Activated CD8-positive, alpha-beta memory T cell treated with anti-CD3 and anti-CD28 coated beads for 4 hours (primary cell): ENCODE measurements at regions not wholly inside any gene's neighbourhood (a gene's known extent, or its start where the extent isn't known, plus 50 kb on each side); places are given as distances from the start of the nearest gene placed in this dataset.

Source experiments
- DNase-seq, 2 donors: peaks; one replicate each; pipeline ENCODE4 v3.0.0-alpha.2; 2020; ENCODE audit warnings: low read depth in 2 of 2

DNA sequence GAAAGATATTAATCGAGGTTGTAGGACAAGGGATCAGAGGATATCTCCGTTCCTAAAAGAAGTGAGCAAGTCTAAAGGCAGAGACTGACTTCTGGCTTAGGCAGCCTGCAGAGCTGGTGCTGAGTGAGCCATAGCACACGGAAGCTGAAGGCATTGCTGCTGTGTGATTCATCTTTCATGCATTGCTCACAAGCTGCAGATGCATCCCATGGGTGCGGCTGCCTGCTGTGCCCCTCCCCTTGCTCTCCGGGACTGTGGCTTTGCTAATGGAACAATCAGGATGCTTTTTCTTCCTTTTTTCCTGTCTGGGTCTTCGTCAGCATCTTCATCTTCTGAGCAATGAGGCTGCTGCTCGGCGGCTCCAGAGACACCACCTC, 341.4 kb downstream of the DIRAS2 start:
- no peak for DNase-seq

DNA sequence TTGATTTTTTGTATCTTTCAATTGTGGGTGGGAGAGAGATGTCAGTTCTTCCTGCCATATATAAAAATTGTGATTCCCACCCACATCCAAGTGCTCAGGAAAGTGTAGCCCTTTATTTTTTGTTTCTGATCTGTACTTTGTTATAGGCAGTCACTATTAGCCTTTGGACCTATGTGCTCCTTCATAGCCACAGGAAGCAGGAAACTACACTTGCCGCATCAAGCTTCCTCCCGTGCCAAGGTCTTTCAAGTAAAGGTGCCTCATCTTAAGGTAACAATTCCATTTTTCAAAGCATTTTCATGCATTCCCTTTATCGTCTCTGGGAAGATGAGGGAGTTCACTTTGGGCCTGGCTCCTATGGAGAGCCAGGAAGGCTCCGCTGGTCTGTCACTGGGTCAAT, 339.0 kb downstream of the DIRAS2 start:
- DNase-seq: no peak

DNA sequence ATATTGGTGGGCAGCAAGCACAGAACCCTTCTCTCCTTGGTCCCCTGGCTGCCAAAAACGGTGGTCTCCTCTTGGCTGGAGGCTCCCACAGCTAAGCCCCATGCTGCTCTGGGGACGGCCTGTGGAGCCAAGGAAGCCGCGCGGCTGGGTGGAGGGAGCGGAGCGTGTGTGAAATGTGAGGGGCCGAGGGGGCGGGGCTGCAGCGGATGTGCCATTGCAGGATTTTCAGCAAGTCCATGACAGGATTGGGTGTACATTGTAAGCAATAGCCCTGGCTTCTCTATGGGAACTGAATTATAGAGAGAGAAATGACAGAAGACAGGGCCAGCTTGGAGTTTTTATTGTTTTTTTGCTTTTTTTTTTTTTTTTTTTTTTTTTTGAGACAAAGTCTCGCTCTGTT, 336.5 kb downstream of the DIRAS2 start:
- no peak for DNase-seq

DNA sequence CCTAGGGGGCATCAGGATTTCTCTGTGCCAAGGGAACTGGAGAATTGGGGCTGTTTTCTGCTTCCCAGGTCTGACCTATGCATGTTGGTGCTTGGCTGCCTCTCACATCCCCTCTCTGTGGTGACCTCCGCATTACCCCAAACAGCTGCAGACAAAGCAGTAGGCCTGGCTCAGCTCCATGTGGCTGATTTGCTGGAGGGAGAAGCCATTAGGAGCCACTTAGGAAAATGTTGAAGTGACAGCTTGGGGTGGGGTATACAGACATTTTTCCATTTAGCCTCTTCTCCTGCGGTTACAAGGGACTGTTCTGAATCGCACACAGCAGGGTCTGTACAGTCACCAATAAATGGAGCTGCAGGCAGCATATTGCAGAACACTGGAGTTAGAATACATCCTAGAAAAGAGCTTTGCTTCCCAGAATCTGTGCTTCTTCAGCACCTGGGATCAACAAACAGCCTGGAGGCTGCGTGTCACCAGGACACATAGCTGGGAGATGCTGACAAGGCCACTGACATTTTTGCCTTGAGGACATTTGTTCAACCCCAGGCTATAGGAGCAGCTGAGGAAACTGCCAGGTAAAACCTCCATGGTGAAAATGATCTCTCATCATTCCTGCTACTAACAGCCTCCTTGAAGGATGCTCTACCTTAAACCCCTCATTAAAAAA, 335.3 kb downstream of the DIRAS2 start:
- DNase-seq: no peak

DNA sequence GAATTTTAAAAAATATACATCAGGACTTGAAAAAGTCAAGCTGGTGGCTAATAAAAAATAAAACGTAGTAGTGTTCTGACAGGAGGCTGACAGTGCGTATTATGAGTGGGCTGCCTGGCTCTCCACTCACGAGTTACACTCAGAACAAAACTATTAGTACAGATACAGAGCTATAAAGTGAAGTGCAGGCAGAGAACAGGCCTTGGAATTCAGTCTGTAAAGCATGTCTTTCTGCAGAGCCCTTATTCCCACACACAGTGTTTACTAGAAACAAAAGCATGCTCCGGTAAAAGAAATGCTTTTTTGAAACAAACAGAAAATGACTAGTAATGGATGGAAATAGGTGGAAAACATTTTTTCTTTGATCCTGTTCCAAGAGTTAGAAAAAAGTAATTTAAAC, 334.7 kb downstream of the DIRAS2 start:
- no peak for DNase-seq

DNA sequence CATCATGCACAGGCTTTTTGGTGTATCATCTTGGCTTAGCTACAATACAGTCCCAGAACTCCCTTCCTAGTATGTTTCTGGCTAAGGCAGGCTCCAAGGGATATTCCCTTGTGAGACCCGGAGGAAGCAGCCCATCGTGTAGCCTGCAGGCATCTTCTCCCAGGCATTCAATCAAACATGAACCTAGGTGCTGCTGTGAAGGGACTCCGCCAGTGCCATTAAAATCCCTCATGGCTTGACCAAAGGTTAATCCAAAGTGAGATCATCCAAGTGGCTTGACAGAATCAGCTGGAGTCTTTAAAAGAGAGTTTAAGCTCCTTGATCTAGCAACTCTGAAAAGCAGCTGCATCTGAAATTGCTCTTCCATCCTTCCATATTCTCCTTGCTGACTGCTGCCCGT, 333.9 kb downstream of the DIRAS2 start:
- DNase-seq: no peak

DNA sequence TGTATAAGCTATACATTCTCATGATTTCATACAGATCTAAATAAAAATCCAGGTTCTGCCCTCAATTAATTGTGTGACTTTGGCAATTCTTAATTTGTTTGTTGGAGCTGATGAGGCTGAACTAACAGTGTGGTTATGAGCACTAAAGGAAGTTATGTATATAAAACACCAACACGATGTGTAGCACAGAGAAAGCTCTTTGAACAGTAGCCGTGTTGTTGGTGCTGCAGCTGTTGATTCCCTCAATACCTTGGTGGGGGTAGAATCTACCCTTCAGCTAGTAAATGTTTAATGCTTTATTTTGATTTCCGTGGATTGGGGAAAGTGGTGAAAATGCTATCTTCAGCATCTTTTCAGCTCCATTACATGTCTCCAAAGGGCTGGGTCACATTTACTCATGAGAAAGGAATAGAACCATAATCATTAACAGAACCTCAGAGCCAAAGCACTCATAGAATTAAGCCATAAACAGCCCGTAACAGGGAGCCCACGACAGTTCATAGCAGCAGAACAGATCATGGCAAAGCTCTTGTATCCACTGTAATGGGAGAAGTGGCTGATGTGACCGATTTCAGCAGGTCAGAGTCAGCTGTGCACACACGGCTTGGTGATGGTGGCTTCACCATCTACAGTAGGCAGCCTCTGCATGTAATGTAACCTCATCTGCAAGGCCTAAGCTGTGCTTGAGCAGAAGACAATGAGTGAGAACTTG, 332.7 kb downstream of the DIRAS2 start:
- DNase-seq: no peak

DNA sequence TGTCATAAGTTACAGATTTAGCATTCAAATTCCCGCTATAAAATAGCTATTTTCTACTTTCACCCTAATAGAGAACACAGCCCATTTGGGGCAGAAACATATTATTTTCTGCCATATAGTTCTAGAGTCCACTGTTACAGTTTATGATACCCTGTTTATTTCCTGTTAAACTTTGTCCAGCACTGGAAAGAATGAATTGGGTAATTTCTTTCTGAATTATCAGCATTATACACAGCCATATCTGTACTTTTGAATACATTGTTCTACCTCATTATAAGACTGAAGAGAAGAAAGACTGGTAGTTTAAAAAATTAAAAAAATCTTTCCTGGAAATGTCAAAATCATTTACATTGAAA, 332.1 kb downstream of the DIRAS2 start:
- DNase-seq: no peak

DNA sequence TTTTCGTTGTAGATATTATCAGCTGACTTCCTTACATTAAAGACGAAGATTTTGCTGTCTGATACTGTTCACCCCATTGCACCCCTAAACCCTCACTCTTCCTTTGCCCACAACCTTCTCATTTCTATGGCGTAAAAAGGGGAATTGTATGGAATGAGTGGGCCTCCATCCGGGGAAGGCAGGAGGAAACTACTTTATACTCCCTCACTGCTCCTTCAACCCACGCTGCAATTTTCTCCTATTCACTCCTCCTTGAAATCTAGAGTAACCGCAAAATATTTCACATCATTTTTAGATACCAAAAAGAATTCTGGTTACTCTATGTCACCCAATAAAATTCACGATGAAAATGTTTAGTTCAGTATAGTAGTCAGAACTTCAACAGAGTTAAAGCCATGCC, 330.8 kb downstream of the DIRAS2 start:
- no peak for DNase-seq

DNA sequence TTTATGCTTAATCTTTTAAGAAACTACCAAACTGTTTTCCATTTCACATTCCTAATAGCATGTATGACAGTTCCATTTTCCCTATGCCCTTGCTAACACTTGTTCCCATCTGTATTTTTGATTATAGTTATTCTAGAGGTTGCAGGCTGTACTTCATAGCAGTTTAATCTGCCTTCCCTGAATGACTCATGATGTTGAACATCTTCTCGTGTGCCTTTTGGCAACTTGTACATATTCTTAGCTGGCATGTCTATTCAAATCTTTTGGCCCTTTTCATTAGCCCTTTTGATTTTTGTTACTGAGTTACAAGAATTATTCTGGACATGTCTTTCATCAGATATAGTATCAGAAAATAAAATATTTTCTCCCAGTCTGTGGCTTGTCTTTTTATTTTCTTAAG, 320.3 kb downstream of the DIRAS2 start:
- no peak for DNase-seq

DNA sequence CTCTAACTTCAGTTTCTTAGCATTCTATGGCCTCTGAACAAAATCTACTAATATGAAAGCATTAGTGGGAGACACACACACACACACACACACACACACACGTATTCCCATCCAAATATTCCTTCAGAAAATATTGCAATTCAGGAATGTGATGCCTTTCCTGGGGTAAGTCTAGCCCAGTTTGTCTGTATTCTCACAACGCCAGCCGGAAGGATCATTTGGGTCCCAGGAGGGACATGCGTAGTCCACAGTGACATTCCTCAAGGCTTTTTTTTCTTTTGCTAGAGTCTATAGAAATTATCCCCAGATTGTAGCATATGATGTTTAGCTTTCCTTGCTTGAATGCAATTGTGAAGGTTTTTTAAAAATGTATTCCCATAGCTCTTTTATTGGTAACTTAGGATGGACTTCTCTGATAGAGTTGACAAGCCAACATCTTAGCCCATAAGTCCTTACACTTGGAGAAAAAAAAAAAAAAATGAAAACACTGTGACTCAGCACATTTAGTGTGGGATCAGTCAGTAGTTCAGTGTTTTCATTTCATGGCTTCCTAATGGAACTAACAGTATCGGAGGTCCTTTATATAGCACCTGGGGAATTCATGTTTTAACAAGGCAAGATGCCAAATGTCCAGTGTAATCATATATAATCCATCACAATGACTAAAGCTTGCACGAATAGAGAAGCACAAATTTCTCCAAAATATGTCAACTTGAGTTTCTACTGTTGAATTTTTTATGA, 316.5 kb downstream of the DIRAS2 start:
- DNase-seq: no peak

DNA sequence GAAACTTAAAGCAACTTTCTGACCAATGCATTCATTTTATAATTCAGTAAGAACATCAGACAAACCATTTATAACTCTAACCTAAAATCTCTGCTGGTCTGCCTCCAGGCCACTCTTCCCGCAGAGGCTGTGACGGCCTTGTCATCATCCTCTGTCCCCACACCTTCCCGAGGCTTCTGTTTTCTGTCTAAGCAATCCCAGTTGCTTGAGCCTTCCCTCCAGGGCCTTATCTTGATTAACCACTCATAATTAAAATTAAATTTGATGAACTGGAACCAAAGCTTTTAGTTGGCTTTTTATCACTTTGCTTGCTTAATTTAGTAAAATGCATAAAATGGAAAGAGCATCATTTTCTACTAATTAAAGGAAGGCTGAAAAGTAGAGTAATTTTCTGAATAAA, 312.4 kb downstream of the DIRAS2 start:
- DNase-seq: no peak

DNA sequence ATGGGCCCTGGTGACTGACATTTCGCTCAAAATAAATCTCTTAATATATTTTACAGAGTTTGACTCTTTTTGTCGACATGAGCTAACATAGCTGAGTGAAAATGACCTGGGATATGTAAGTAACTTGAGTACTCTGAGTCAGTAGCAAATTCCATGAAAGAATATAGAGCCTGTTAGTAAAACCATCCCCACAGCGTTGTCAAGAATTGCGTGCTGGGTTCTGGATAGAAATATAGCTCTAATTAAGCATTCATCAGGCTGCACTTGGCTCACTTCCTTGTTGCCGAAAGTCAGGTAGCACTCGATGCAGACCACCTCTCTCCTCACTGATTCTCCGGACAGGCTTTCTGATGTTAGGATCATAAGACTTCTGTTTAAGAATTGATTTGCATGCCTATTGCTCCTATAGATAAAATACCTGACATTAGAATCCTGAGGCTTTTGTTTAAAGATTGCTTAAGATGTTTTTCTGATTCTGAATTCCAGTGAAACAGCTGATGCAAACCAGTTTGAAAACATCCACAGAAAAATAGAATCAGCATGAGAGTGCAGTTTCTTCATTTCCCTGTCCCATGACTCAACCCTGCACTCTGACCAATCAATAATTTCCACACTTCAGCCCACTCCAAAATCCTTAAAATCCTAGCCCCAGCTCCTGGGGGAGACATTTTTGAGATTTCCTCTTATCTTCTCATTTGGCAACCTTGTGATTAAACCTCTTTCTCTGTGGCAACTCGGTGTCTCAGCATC, 310.6 kb downstream of the DIRAS2 start:
- no peak for DNase-seq

DNA sequence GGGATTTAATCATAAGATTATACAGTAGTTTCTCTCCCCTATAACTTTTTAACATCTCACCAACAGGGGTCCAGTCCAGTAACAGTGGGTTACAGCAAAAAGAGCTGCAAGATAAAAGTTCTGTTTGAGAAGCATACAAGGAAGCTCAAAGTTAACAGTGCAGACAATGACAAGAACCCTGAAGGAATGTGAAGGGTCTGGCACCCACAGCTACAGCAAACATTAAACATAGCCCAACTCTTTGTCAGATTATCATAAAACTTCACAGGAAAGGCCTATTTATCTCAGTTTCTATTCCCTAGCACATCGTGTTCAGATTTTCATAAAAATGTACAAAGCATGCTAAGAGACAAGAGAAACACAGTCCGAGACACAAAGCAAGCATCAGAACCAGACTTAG, 309.4 kb downstream of the DIRAS2 start:
- no peak for DNase-seq

DNA sequence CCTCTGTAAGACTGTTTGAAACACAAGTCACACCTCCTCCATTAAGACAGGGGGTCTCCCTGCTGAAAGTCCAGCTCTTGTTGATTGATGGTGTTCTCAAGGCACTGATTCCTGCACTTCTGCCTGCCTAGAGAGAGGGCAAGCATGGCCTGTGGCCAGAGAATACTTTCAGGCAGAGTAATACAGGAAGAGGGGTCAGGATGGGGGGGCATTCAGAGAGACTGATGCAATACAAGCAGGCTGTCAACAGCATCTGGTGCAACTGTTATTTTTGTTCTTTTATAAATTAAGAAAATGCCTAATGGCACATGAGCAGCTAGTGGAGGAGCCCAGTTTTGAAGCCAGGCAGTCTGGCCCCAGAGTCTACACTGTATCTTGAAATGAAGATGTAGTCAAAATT, 302.2 kb downstream of the DIRAS2 start:
- DNase-seq: no peak

DNA sequence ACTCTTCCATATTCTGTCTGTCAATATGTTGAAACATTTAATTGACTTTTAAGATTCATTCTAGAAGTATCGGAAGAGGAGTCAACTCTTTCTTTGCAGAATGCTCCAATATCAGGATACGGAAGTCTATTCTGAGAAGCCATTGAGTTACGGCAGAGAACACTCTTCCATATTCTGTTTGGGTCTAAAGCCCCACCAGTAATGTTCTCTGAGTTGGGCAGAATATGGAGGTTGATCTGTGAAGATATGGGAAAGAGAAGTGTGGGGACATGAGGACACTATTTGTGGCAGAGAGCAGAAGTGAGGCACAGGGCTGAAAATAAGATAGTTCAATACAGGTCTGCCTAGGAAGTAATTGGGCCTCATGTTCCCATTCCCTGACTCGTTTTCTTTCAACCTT, 300.0 kb downstream of the DIRAS2 start:
- no peak for DNase-seq

DNA sequence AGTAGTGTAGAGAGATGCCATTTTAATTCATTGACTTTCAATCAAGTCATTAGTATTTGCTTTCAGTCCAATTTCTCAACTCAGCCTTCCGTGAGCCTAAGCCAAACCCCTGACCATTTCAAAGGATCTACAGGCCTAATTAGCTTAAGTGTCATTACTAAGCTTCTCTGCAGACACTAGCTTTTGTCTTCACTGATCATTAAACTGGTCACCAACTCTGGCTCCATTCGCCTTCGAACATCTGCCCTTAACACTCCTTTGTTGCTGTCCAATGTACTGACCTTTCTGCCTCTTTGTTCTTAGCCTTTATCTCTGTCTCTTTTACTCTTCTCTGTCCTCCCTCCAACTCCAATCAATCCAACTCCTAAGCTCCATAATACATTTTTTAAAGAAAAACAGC, 299.3 kb downstream of the DIRAS2 start:
- DNase-seq: no peak

DNA sequence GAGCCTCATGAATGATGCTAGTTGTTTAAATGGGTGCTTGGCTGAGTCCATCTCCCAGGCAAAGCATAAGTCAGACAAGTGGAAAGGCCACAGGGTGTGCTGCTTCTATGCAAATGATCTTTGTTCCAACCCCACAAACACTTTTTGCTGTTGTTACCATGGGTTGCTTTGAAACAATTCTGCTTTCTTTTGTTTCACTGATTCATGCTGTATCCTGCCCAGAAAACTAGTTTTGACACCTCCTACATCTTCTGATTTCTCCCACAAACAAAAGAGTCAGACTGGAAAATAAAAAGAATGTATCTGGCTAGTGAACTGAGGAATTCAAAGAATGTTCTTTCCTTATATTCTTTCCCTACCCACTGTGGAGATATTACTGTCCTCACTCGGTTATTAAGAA, 298.6 kb downstream of the DIRAS2 start:
- no peak for DNase-seq

DNA sequence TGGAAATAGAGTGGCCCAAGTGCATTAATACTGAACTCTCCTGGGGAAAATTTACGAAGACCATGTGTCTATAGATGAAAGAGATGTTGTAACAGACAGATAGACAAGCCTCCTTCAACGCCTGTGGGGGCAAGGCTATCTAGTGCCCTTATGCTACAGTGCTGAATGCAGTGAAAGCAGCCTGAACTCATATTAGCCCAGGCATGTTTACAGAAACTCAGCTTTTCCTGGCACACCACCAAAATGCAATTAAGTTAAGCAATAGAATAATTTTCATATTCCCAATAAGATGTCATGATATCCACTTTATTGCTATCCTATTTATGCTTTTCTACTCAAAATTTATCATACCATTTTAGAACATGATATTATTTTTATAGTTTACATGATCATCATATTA, 277.0 kb downstream of the DIRAS2 start:
- no peak for DNase-seq

DNA sequence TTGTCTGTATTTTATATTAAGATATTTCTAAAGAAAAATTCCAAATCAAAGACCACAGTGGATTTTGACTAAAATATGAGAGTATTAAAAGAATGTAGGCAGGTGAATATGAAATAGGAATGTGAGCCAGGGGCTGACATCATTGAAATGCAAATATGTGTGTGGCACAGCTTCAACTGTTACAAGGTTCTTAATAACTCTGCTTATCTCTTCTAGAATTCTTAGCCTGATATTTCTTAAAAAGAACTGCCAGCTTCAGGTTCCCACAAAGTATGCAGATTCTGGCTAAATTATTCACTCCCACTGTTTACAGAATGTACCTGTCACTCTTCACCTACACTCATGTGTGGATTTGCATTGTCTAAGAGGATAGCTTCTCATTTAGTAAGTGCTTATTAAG, 274.4 kb downstream of the DIRAS2 start:
- no peak for DNase-seq

DNA sequence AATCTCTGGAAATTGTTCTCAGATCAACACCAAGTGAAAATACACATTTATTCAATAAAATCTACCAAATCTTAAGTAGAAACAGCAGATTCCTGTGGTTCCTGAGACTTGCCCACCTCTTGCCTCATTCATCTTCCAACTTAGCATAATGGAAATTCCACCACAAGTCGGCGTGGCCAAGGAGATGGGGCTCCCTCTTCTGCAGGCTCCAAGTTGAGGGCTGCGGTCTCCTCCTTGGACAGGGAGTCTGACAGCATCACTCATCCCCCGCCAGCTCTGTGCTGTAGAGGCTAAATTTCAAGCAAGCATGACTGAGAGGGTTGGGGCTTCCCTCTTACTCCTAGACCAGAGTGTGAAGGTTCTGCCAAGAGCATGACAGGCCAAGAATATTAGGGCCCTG, 273.7 kb downstream of the DIRAS2 start:
- no peak for DNase-seq

DNA sequence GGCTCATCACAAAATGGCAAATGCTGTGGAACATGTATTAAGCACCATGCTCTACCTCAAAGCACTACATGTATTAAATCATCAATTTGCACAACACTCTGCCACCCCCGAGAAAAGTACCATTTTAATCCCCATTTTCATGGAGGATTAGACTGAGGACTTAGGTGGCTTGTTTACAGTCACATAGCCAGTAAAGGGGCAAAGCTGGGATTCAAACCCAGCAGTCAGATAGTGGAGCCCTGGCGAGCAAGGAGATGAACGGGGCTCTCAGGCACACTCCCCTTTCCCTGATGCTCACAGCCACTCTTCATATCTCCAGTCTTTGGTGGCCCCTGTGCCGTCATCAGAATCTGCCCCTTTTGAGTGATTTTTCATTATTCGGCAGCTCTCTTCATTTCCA, 262.9 kb downstream of the DIRAS2 start:
- DNase-seq: no peak

DNA sequence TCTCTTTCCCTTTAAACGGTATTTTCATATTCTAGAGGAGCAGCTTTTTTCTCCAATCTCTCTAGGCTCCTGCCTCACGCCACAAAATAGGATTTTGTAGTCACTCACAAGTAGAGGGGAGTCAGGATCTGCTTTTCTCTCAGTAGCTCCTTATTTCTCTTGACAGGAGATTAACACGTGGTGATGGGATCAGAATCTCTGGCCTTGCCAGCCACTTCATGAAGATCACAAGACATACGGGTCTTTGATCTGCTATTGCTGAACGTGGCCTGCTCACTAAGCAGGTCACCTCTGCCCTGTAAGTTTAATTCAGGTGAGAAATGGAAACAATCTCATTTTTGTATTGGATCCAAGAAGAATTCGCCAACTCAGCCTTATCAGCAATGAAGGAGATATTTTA, 257.5 kb downstream of the DIRAS2 start:
- no peak for DNase-seq
